A549 (cell line): ENCODE measurements at regions not wholly inside any gene's neighbourhood (a gene's known extent, or its start where the extent isn't known, plus 50 kb on each side); places are given as distances from the start of the nearest gene placed in this dataset.

Experiments
- CEBPB ChIP-seq, 2 experiments: fragments of >200 bp in 1 of 2; sonication (Bioruptor Twin) in 1 of 2; formaldehyde crosslinking in 1 of 2; IDR thresholded peaks; 2 replicates each; pipeline ENCODE4 v1.6.1; 2012 to 2016
- CTCF ChIP-seq: fragments of >200 bp; sonication (Bioruptor Twin); formaldehyde crosslinking; IDR thresholded peaks from 3 replicates; pipeline ENCODE4 v1.5.1; 2016
- ELK1 ChIP-seq: fragments of 150-350 bp; IDR thresholded peaks from 2 replicates; pipeline ENCODE4 v1.6.1; 2014; ENCODE audit warnings: low read depth, mild to moderate bottlenecking, low read length
- EP300 ChIP-seq, 2 experiments: fragments of >200 bp; sonication (Bioruptor Twin); formaldehyde crosslinking; IDR thresholded peaks; 2 replicates in 1 of 2; 3 replicates in 1 of 2; pipeline ENCODE4 v1.6.1; 2016 to 2017
- JUNB ChIP-seq: fragments of >200 bp; sonication (Bioruptor Twin); formaldehyde crosslinking; IDR thresholded peaks from 2 replicates; pipeline ENCODE4 v1.6.1; 2016
- MAX ChIP-seq: IDR thresholded peaks from 2 replicates; pipeline ENCODE4 v1.6.1; 2012
- POLR2A ChIP-seq: IDR thresholded peaks from 2 replicates; pipeline ENCODE4 v1.6.1; 2012; ENCODE audit warnings: mild to moderate bottlenecking, low read length
- RARB ChIP-seq: fragments of 250-450 bp; sonication (Bioruptor Pico); IDR thresholded peaks from 2 replicates; pipeline ENCODE4 v1.8.0; 2021; ENCODE audit warnings: mild to moderate bottlenecking, moderate library complexity
- RCOR1 ChIP-seq: fragments of 150-350 bp; IDR thresholded peaks from 2 replicates; pipeline ENCODE4 v1.6.1; 2014; ENCODE audit warnings: antibody characterized with exemption, low read length, low read depth
- RFX5 ChIP-seq: fragments of 450-650 bp; IDR thresholded peaks from 2 replicates; pipeline ENCODE4 v1.7.1; 2014; ENCODE audit warnings: antibody characterized with exemption, mild to moderate bottlenecking, moderate library complexity
- SMC3 ChIP-seq: fragments of >200 bp; sonication (Bioruptor Twin); formaldehyde crosslinking; IDR thresholded peaks from 3 replicates; pipeline ENCODE4 v1.6.1; 2018; ENCODE audit warnings: inconsistent platforms
- SREBF2 ChIP-seq: fragments of 450-650 bp; IDR thresholded peaks from 2 replicates; pipeline ENCODE4 v1.6.1; 2014; ENCODE audit warnings: mild to moderate bottlenecking, moderate library complexity
- TFCP2L1 ChIP-seq: fragments of 250-450 bp; sonication (Bioruptor Pico); IDR thresholded peaks from 2 replicates; pipeline ENCODE4 v1.5.0; 2021; ENCODE audit warnings: mild to moderate bottlenecking

- TF ChIP-seq CTCF: no peak
- TF ChIP-seq RFX5: no peak
- no peak for TF ChIP-seq TFCP2L1 (CRISPR knock-in tag)
- TF ChIP-seq RARB: no peak
- TF ChIP-seq JUNB: no peak
- TF ChIP-seq MAX: no peak
- TF ChIP-seq EP300 (IDR thresholded peaks at IDR 0.05): no peak
- no peak for TF ChIP-seq CEBPB (IDR thresholded peaks at IDR 0.05)
- TF ChIP-seq SREBF2: no peak
- no peak for TF ChIP-seq RCOR1
- TF ChIP-seq POLR2A: no peak
- no peak for TF ChIP-seq ELK1
- TF ChIP-seq SMC3: no peak
Measured at GRCh38 chr2:133823226-133823550, 254.9 kb upstream of the NCKAP5 start.
